Ishikawa (cell line): ENCODE measurements at regions not wholly inside any gene's neighbourhood (a gene's known extent, or its start where the extent isn't known, plus 50 kb on each side); places are given as distances from the start of the nearest gene placed in this dataset.

Experiments used
- CEBPB ChIP-seq: IDR thresholded peaks from 2 replicates; pipeline ENCODE4 v1.6.1; 2012
- CREB1 ChIP-seq: IDR thresholded peaks from 2 replicates; pipeline ENCODE4 v1.6.1; 2012; ENCODE audit warnings: low read depth
- EGR1 ChIP-seq: IDR thresholded peaks from 2 replicates; pipeline ENCODE4 v1.6.1; 2012
- EP300 ChIP-seq: IDR thresholded peaks from 2 replicates; pipeline ENCODE4 v1.6.1; 2012; ENCODE audit warnings: borderline replicate concordance
- FOXM1 ChIP-seq: IDR thresholded peaks from 2 replicates; pipeline ENCODE4 v1.6.1; 2012; ENCODE audit warnings: low read depth, borderline replicate concordance
- NFIC ChIP-seq: IDR thresholded peaks from 2 replicates; pipeline ENCODE4 v1.6.1; 2012
- RAD21 ChIP-seq: IDR thresholded peaks from 2 replicates; pipeline ENCODE4 v1.6.1; 2012; ENCODE audit warnings: low read depth
- TAF1 ChIP-seq: IDR thresholded peaks from 2 replicates; pipeline ENCODE4 v1.6.1; 2012; ENCODE audit warnings: low read depth, mild to moderate bottlenecking
- TCF12 ChIP-seq: IDR thresholded peaks from 2 replicates; pipeline ENCODE4 v1.6.1; 2012; ENCODE audit warnings: low read depth
- TEAD4 ChIP-seq: IDR thresholded peaks from 2 replicates; pipeline ENCODE4 v1.6.1; 2012
- YY1 ChIP-seq: IDR thresholded peaks from 2 replicates; pipeline ENCODE4 v1.6.1; 2012; ENCODE audit warnings: low read depth
- ZBTB7A ChIP-seq: IDR thresholded peaks from 2 replicates; pipeline ENCODE4 v1.6.1; 2012; ENCODE audit warnings: low read depth
- TF ChIP-seq, protein P1 (sequence below): IDR thresholded peaks from 2 replicates; pipeline ENCODE4 v1.6.1; 2012
- TF ChIP-seq, protein P2 (sequence below): IDR thresholded peaks from 2 replicates; pipeline ENCODE4 v1.6.1; 2012; ENCODE audit warnings: low read depth, mild to moderate bottlenecking
- TF ChIP-seq, protein P3 (sequence below): IDR thresholded peaks from 2 replicates; pipeline ENCODE4 v1.6.1; 2012

DNA sequence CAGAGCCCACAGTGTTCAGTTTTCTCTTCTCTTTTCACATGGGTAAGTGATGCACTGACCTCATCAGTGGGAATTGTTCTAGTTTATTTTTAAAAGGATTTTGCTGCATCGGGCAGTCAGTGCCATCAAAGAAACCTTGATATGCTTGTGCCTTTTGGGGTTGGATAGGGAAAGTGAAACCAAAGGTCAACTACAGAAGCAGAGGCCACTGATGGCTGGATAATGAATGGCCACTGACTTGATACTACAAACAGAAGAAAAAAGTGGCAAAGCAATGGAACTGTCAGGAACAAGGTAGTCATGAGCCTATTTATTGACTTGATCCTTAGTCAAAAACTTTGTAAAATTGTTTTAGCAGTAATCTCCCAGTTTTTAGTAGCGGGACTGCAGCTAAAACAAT, 636.3 kb upstream of the ZEB2 start:
- no peak for TF ChIP-seq FOXM1
- TF ChIP-seq, protein P1, sequence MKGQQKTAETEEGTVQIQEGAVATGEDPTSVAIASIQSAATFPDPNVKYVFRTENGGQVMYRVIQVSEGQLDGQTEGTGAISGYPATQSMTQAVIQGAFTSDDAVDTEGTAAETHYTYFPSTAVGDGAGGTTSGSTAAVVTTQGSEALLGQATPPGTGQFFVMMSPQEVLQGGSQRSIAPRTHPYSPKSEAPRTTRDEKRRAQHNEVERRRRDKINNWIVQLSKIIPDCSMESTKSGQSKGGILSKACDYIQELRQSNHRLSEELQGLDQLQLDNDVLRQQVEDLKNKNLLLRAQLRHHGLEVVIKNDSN: no peak
- TF ChIP-seq TCF12: no peak
- TF ChIP-seq ZBTB7A: no peak
- no peak for TF ChIP-seq TAF1
- TF ChIP-seq NFIC: no peak
- TF ChIP-seq RAD21: no peak
- TF ChIP-seq, protein P2, sequence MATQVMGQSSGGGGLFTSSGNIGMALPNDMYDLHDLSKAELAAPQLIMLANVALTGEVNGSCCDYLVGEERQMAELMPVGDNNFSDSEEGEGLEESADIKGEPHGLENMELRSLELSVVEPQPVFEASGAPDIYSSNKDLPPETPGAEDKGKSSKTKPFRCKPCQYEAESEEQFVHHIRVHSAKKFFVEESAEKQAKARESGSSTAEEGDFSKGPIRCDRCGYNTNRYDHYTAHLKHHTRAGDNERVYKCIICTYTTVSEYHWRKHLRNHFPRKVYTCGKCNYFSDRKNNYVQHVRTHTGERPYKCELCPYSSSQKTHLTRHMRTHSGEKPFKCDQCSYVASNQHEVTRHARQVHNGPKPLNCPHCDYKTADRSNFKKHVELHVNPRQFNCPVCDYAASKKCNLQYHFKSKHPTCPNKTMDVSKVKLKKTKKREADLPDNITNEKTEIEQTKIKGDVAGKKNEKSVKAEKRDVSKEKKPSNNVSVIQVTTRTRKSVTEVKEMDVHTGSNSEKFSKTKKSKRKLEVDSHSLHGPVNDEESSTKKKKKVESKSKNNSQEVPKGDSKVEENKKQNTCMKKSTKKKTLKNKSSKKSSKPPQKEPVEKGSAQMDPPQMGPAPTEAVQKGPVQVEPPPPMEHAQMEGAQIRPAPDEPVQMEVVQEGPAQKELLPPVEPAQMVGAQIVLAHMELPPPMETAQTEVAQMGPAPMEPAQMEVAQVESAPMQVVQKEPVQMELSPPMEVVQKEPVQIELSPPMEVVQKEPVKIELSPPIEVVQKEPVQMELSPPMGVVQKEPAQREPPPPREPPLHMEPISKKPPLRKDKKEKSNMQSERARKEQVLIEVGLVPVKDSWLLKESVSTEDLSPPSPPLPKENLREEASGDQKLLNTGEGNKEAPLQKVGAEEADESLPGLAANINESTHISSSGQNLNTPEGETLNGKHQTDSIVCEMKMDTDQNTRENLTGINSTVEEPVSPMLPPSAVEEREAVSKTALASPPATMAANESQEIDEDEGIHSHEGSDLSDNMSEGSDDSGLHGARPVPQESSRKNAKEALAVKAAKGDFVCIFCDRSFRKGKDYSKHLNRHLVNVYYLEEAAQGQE: no peak
- TF ChIP-seq EGR1: no peak
- TF ChIP-seq, protein P3, sequence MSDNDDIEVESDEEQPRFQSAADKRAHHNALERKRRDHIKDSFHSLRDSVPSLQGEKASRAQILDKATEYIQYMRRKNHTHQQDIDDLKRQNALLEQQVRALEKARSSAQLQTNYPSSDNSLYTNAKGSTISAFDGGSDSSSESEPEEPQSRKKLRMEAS: no peak
- no peak for TF ChIP-seq CREB1
- TF ChIP-seq YY1: no peak
- no peak for TF ChIP-seq TEAD4
- TF ChIP-seq CEBPB: no peak
- no peak for TF ChIP-seq EP300

DNA sequence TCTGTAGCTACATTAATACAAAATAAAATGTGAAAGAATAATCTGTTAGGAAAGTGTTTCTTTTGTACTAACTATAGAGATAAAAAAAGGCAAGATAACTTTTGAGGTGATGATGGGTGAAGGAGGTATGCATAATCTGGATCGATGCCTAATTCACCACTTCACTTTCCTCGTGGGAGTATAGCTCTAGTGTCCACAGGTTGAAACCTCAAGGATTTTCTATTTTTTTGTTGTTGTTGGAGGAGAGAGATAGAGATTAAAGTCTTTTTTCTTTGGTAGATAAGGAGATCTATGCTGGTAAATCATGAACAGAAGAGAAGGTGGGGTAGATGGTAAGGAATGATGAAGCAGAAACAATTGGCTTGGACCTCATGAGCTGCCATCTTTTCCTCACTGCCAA, 635.3 kb upstream of the ZEB2 start:
- TF ChIP-seq FOXM1 (no peak), RAD21 (no peak), EGR1 (no peak), TCF12 (no peak)

DNA sequence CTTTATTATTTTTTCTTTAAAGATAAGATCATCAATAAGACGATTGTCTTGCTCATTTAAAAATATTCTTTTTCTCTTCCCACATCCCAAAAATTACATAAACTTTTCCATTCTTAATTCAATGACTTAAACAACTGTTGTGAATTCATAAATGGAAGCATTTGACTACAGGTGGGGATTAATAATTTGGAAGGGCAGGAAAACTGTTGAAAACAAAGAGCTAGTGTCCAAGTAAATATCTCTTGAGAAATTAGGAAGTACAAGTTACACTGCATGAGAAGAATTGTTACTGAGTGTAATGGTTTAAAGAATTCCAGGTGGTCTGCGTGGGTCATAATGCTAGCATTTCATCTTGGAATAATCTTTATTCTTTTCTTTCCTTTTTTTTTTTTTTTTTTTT, 634.8 kb upstream of the ZEB2 start:
- TF ChIP-seq YY1 (no peak), ZBTB7A (no peak), EP300 (no peak), TAF1 (no peak)
- TF ChIP-seq, protein P1: no peak
- TF ChIP-seq, protein P3: no peak

DNA sequence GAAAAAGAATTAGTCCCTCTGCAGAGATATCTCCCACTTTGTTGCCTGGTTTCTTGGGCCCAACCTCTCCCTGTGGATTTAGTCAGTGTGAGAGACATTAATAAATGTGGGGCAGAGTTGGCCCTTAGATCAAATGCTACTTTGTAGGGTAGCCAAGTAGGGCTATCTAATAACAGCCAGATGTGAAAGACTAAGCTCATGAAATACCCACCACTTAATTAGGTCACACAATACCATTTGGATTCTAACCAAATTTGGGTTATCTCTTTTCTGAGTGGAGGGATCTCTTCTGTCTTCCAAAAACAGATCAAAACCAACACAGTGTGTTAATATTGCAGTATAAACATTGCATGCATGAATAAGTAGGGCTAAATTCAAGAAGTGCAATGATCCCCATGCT, 626.8 kb upstream of the ZEB2 start:
- TF ChIP-seq ZBTB7A: no peak
- TF ChIP-seq RAD21: no peak
- TF ChIP-seq TAF1: no peak
- no peak for TF ChIP-seq FOXM1
- TF ChIP-seq TCF12: no peak
- TF ChIP-seq CEBPB: no peak
- no peak for TF ChIP-seq NFIC
- no peak for TF ChIP-seq EGR1
- TF ChIP-seq EP300: no peak
- TF ChIP-seq, protein P1: no peak
- TF ChIP-seq CREB1: no peak
- TF ChIP-seq, protein P3: no peak
- TF ChIP-seq, protein P2: no peak
- TF ChIP-seq YY1: no peak
- no peak for TF ChIP-seq TEAD4

DNA sequence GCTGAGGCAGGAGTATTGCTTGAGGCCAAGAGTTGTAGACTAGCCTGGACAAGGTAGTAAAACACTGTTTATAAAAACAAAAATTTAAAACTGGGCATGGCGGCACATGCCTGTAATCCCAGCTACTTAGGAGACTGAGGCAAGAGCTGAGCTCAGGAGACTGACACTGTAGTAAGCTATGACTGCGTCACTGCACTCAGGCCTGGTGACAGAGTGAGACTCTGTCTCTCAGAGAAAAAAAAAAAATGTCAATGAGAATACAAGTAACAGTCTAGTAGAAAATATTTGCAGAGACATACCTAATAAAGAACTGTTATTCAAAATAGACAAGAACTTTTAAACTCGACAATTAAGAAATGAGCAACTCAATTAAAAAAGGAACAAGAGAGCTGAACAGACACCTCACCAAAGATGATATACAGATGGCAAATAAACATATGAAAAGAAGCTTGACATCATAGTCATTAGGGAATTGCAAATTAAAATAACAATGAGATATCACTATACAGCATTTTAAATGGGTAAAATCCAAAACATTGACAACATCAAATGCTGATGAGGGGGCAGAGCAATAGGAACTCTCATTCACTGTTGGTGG, 624.3 kb upstream of the ZEB2 start:
- TF ChIP-seq NFIC: no peak
- TF ChIP-seq TAF1: no peak
- no peak for TF ChIP-seq TCF12
- TF ChIP-seq, protein P2: no peak
- TF ChIP-seq, protein P3: no peak
- no peak for TF ChIP-seq FOXM1
- no peak for TF ChIP-seq ZBTB7A
- TF ChIP-seq TEAD4: no peak
- no peak for TF ChIP-seq RAD21
- TF ChIP-seq CEBPB: no peak
